Upper lobe of left lung (tissue), 6 donors: ENCODE measurements at regions not wholly inside any gene's neighbourhood (a gene's known extent, or its start where the extent isn't known, plus 50 kb on each side); places are given as distances from the start of the nearest gene placed in this dataset.

ENCODE experiments used
- ATAC-seq, 2 donors: fragments of 200-7000 bp; cut with Tn5 transposase; one replicate each; pipeline ENCODE4 v1.9.1; 2022; ENCODE audit warnings: mild to moderate bottlenecking in 2 of 2, moderate library complexity in 2 of 2; ENCODE audit not compliant: low FRiP score in 2 of 2
- DNase-seq, 2 donors: peaks; one replicate each; pipeline ENCODE4 v3.0.0-alpha.2; 2019 to 2020
- H3K27ac ChIP-seq, 4 donors: fragments of 200-600 bp; sonication (generic); one replicate each; pipeline ENCODE4 v1.5.1; 2016 to 2019
- H3K27me3 ChIP-seq, 4 donors: fragments of 200-600 bp; sonication (generic); one replicate each; pipeline ENCODE4 v1.5.1; 2017 to 2019
- H3K36me3 ChIP-seq, 4 donors: fragments of 200-600 bp; sonication (generic); one replicate each; pipeline ENCODE4 v1.5.1; 2016 to 2019
- H3K4me1 ChIP-seq, 4 donors: fragments of 200-600 bp; sonication (generic); one replicate each; pipeline ENCODE4 v1.5.1; 2018 to 2019
- H3K4me3 ChIP-seq, 4 donors: fragments of 200-600 bp; sonication (generic); one replicate each; pipeline ENCODE4 v1.5.1; 2017 to 2019; ENCODE audit warnings: mild to moderate bottlenecking in 2 of 4, moderate library complexity in 1 of 4
- H3K9me3 ChIP-seq, 4 donors: fragments of 200-600 bp; sonication (generic); one replicate each; pipeline ENCODE4 v1.5.1; 2018 to 2019
- EP300 ChIP-seq, 4 donors: sonication (generic); formaldehyde crosslinking; IDR thresholded peaks; one replicate each; pipeline ENCODE4 v1.5.1; 2017; ENCODE audit warnings: antibody characterized with exemption in 4 of 4, control low read depth in 2 of 4
- POLR2A ChIP-seq, 4 donors: fragments of 450-650 bp; IDR thresholded peaks; one replicate each; pipeline ENCODE4 v1.5.1; 2016 to 2017; ENCODE audit warnings: antibody characterized with exemption in 4 of 4, mild to moderate bottlenecking in 2 of 4
- POLR2AphosphoS5 ChIP-seq, 2 donors: sonication (generic); formaldehyde crosslinking; IDR thresholded peaks; one replicate each; pipeline ENCODE4 v1.5.1; 2017; ENCODE audit warnings: antibody characterized with exemption in 2 of 2
- WGBS, 2 donors: methylation state at CpG; one replicate each; pipeline ENCODE4 v1.1.5; 2017 to 2018; 5-methylcytosine and 5-hydroxymethylcytosine counted together
- TF ChIP-seq, protein P1 (sequence below), 6 experiments: fragments of 450-650 bp in 4 of 6; fragments of 200-600 bp in 2 of 6; sonication (generic) in 2 of 6; IDR thresholded peaks; one replicate each; pipeline ENCODE4 v1.5.1; 2016 to 2019; ENCODE audit warnings: antibody characterized with exemption in 6 of 6
- donor health status: DM: no; HTN: no; CAD: no; lungs with moderate emphysema.
- donor health status: DM: no; HTN: yes; CAD: no; lungs with severe emphysema.

DNA sequence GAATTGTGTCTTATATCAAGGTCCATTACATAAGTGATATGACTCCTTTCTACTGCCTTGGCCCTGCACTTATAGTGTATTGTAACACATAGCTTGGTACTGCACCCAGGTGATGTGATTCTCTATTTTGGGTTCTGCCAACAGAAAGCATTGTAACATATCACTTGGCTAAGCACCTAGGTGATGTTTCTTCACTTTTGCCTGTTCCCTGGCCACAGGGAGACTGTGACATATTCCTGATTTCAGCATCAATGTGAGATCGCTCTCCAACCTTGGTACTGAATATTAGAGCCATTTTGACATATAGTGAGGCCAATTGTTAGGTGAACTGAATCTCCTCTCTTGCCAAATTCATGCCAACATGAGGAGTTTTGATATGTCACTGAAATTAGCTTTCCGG lies 1010.3 kb upstream of the TSPY4 start:
- Histone ChIP-seq H3K36me3 (no peaks in the 10 kb centered on the region), H3K9me3 (no peaks in the 10 kb centered on the region), H3K4me1 (no peaks in the 10 kb centered on the region), H3K27me3 (no peaks in the 10 kb centered on the region), H3K27ac (no peak overlapping the region), H3K4me3 (no peak overlapping the region)
- ATAC-seq (no peak), DNase-seq (no peak)
- TF ChIP-seq EP300 (IDR thresholded peaks at IDR 0.05), result no peak
- TF ChIP-seq, protein P1, sequence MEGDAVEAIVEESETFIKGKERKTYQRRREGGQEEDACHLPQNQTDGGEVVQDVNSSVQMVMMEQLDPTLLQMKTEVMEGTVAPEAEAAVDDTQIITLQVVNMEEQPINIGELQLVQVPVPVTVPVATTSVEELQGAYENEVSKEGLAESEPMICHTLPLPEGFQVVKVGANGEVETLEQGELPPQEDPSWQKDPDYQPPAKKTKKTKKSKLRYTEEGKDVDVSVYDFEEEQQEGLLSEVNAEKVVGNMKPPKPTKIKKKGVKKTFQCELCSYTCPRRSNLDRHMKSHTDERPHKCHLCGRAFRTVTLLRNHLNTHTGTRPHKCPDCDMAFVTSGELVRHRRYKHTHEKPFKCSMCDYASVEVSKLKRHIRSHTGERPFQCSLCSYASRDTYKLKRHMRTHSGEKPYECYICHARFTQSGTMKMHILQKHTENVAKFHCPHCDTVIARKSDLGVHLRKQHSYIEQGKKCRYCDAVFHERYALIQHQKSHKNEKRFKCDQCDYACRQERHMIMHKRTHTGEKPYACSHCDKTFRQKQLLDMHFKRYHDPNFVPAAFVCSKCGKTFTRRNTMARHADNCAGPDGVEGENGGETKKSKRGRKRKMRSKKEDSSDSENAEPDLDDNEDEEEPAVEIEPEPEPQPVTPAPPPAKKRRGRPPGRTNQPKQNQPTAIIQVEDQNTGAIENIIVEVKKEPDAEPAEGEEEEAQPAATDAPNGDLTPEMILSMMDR (IDR thresholded peaks at IDR 0.05), result no peak
- TF ChIP-seq POLR2AphosphoS5 (IDR thresholded peaks at IDR 0.05), result no peak
- no peak for TF ChIP-seq POLR2A (IDR thresholded peaks at IDR 0.05)
- WGBS, 2 donors, result 83% methylated on average over 2 of the region's 2 CpGs; no CpG with 5 or more reads in 1 of the 2 donors

DNA sequence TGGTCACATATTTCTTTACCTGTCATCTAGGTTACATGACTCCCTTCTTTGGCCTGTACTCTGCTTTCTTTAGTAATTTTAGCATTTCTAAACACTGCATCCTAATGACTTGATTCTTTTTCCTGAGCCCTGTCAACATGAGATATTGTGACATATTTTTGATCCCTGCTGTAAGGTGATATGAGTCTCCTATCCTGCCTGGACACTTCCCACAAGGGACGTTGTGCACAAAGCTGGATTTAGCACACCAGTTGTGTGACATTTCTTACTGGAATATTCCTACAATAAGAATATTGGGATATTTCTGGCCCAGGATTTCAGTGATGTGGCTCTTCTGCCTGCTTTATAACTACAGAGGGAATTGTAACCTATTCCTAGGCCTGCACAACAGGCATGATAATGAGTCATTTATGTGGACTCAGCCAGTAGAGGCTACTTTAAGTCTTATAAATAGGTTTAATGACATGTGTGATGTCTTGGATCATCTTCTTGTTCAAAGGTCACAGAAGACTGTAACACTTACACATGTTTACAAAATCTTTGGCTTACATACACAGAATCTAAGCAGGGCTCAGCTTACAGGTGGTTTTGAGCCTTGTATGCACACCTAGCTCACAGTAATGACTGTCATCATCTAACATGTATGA lies 1009.4 kb upstream of the TSPY4 start:
- no peaks in the 10 kb centered on the region for H3K9me3 ChIP-seq
- no peak for DNase-seq
- TF ChIP-seq POLR2A (IDR thresholded peaks at IDR 0.05) (no peak), EP300 (IDR thresholded peaks at IDR 0.05) (no peak), POLR2AphosphoS5 (IDR thresholded peaks at IDR 0.05) (no peak)
- TF ChIP-seq, protein P1 (IDR thresholded peaks at IDR 0.05), result no peak
- WGBS, 2 donors, result 69% methylated on average over 1 of the region's 1 CpG; no CpG with 5 or more reads in 1 of the 2 donors
- no peaks in the 10 kb centered on the region for H3K27me3 ChIP-seq
- H3K27ac ChIP-seq, result no peak overlapping the region
- no peaks in the 10 kb centered on the region for H3K36me3 ChIP-seq
- no peak for ATAC-seq
- no peak overlapping the region for H3K4me3 ChIP-seq
- no peaks in the 10 kb centered on the region for H3K4me1 ChIP-seq

DNA sequence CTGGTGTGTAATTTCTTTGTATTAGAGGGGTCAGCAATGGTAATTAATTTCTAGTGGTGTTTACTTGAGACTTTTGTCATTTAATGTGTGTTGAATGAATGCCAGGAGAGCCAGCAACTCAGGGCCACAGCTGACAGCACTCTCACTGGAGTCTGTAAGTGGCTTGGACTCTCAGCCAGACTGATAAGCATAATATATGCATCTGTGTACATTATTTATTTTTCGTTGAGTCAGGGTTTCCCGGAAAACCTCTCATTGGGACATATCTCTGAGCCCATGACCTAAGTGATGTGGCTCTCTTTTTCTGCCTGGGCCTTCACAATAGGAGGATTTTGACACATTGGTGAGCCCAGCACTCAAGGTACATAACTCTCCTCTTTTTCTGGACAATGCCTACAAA lies 1007.8 kb upstream of the TSPY4 start:
- DNase-seq, result no peak
- Histone ChIP-seq H3K27me3 (no peaks in the 10 kb centered on the region), H3K4me3 (no peak overlapping the region), H3K27ac (no peak overlapping the region), H3K36me3 (no peaks in the 10 kb centered on the region), H3K9me3 (no peaks in the 10 kb centered on the region), H3K4me1 (no peaks in the 10 kb centered on the region)
- no peak for ATAC-seq
- TF ChIP-seq POLR2A (IDR thresholded peaks at IDR 0.05) (no peak), POLR2AphosphoS5 (IDR thresholded peaks at IDR 0.05) (no peak), EP300 (IDR thresholded peaks at IDR 0.05) (no peak)
- TF ChIP-seq, protein P1 (IDR thresholded peaks at IDR 0.05), result no peak
- 79% methylated on average over 2 of the region's 2 CpGs; no CpG with 5 or more reads in 1 of the 2 donors for WGBS, 2 donors

DNA sequence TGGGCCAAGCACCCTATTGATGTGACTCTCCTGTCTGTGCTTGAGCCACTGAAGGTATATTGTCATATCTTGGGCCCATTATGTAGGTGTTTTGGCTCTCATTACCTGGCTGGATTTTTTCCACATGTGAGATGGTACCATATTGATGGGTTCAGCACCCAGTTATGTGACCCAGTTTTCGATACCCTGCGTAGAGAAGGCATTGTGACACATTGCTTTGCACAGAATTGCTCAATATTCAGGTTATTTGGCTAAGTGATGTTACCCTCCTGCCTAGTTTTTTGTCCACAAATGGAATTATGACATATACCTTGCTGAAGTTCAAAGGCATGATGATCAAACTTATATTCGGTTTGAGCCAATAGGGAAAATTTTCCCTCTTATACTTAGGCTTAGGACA lies 1007.3 kb upstream of the TSPY4 start:
- WGBS, 2 donors, result 69% methylated on average over 3 of the region's 3 CpGs; no CpG with 5 or more reads in 1 of the 2 donors
- no peak overlapping the region for H3K4me3 ChIP-seq
- no peaks in the 10 kb centered on the region for H3K4me1 ChIP-seq
- TF ChIP-seq POLR2A (IDR thresholded peaks at IDR 0.05) (no peak), POLR2AphosphoS5 (IDR thresholded peaks at IDR 0.05) (no peak), EP300 (IDR thresholded peaks at IDR 0.05) (no peak)
- TF ChIP-seq, protein P1 (IDR thresholded peaks at IDR 0.05), result no peak
- DNase-seq (no peak), ATAC-seq (no peak)
- H3K36me3 ChIP-seq, result no peaks in the 10 kb centered on the region
- no peaks in the 10 kb centered on the region for H3K27me3 ChIP-seq
- no peak overlapping the region for H3K27ac ChIP-seq
- no peaks in the 10 kb centered on the region for H3K9me3 ChIP-seq

DNA sequence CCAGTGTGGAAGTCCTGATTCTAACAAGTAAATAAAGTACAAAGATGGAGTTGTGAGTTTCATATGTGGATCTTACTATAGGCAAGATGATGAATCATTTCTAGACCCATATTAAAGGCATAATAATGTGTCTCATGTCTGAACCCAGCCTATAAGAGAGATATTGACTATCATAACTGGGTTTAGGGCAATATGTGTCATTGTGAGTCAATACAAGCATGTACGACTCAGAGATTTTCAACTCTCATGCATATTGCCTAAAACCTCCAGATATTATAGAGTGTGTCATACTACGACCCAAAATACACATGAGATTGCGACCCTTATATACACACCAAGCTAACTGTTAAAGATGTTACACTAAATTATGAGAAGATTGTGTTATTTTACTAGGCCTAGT lies 1003.9 kb upstream of the TSPY4 start:
- no peaks in the 10 kb centered on the region for H3K27me3 ChIP-seq
- H3K36me3 ChIP-seq, result no peaks in the 10 kb centered on the region
- 80% methylated on average over 3 of the region's 3 CpGs; no CpG with 5 or more reads in 1 of the 2 donors for WGBS, 2 donors
- H3K9me3 ChIP-seq, result no peaks in the 10 kb centered on the region
- DNase-seq (no peak), ATAC-seq (no peak)
- H3K4me1 ChIP-seq, result no peaks in the 10 kb centered on the region
- TF ChIP-seq, protein P1 (IDR thresholded peaks at IDR 0.05), result no peak
- TF ChIP-seq POLR2AphosphoS5 (IDR thresholded peaks at IDR 0.05) (no peak), EP300 (IDR thresholded peaks at IDR 0.05) (no peak), POLR2A (IDR thresholded peaks at IDR 0.05) (no peak)
- H3K4me3 ChIP-seq, result no peak overlapping the region
- H3K27ac ChIP-seq, result no peak overlapping the region
